MM.1S (cell line): ENCODE measurements at regions not wholly inside any gene's neighbourhood (a gene's known extent, or its start where the extent isn't known, plus 50 kb on each side); places are given as distances from the start of the nearest gene placed in this dataset.

Experiments used
- DNase-seq: peaks from one replicate; pipeline ENCODE4 v3.0.0-alpha.2; 2015
- H2AFZ ChIP-seq: fragments of 300-600 bp; sonication (generic); 2 replicates; pipeline ENCODE4 v1.6.0; 2016; ENCODE audit warnings: antibody characterized with exemption, low read length
- H3F3A ChIP-seq: fragments of 300-600 bp; sonication (generic); 2 replicates; pipeline ENCODE4 v1.6.1; 2016; ENCODE audit warnings: mild to moderate bottlenecking, antibody characterized with exemption, low read length, moderate library complexity, mixed read lengths; ENCODE audit not compliant: insufficient read depth
- H3K27ac ChIP-seq: fragments of 300-600 bp; sonication (generic); 2 replicates; pipeline ENCODE4 v1.5.1; 2016; ENCODE audit warnings: mild to moderate bottlenecking, low read length
- H3K27me3 ChIP-seq: fragments of 300-600 bp; sonication (generic); replicated peaks from 2 replicates; pipeline ENCODE4 v1.6.0; 2016; ENCODE audit warnings: low read length; ENCODE audit not compliant: insufficient read depth
- H3K36me3 ChIP-seq: fragments of 300-600 bp; sonication (generic); replicated peaks from 2 replicates; pipeline ENCODE4 v1.6.1; 2016; ENCODE audit warnings: mild to moderate bottlenecking, low read length, mixed read lengths; ENCODE audit not compliant: insufficient read depth
- H3K4me1 ChIP-seq: fragments of 300-600 bp; sonication (generic); 2 replicates; pipeline ENCODE4 v1.6.1; 2016; ENCODE audit warnings: low read length, mixed read lengths
- H3K4me2 ChIP-seq: fragments of 300-600 bp; sonication (generic); 2 replicates; pipeline ENCODE4 v1.6.0; 2016; ENCODE audit warnings: low read depth, low read length
- H3K4me3 ChIP-seq: fragments of 300-600 bp; sonication (generic); 2 replicates; pipeline ENCODE4 v1.5.1; 2016; ENCODE audit warnings: low read length, mixed read lengths
- H3K79me2 ChIP-seq: fragments of 300-600 bp; sonication (generic); 2 replicates; pipeline ENCODE4 v1.6.1; 2016; ENCODE audit warnings: mixed run types, low read length, mixed read lengths
- H3K9ac ChIP-seq: fragments of 300-600 bp; sonication (generic); 2 replicates; pipeline ENCODE4 v1.6.1; 2016; ENCODE audit warnings: low read length, mixed read lengths
- H3K9me2 ChIP-seq: fragments of 300-600 bp; sonication (generic); replicated peaks from 2 replicates; pipeline ENCODE4 v1.6.1; 2016; ENCODE audit warnings: mild to moderate bottlenecking, low read length, mixed read lengths; ENCODE audit not compliant: insufficient read depth
- H3K9me3 ChIP-seq: fragments of 300-600 bp; sonication (generic); replicated peaks from 2 replicates; pipeline ENCODE4 v1.6.1; 2016; ENCODE audit warnings: mild to moderate bottlenecking, low read length, mixed read lengths; ENCODE audit not compliant: insufficient read depth
- H4K20me1 ChIP-seq: fragments of 300-600 bp; sonication (generic); 2 replicates; pipeline ENCODE4 v1.6.1; 2016; ENCODE audit warnings: mild to moderate bottlenecking, low read length, moderate library complexity, mixed read lengths; ENCODE audit not compliant: insufficient read depth
- CTCF ChIP-seq: fragments of 300-600 bp; sonication (generic); IDR thresholded peaks from 2 replicates; pipeline ENCODE4 v1.5.1; 2016; ENCODE audit warnings: antibody characterized with exemption, low read length, mixed read lengths
- EZH2 ChIP-seq: fragments of 300-600 bp; sonication (generic); optimal IDR thresholded peaks from 2 replicates; pipeline ENCODE3; 2017; ENCODE audit warnings: low read depth, mild to moderate bottlenecking, antibody characterized with exemption, low read length, mixed read lengths
- EZH2phosphoT487 ChIP-seq: fragments of 300-600 bp; sonication (generic); IDR thresholded peaks from 2 replicates; pipeline ENCODE4 v1.6.1; 2018; ENCODE audit warnings: antibody characterized with exemption, low read length

GRCh38 chr14:48473944-48474343 lies 798.5 kb upstream of the MDGA2 start:
- Histone ChIP-seq H3K9me3 (no peaks in the 10 kb centered on the region), H3K9ac (no peak overlapping the region), H3K36me3 (no peaks in the 10 kb centered on the region), H3K4me1 (no peaks in the 10 kb centered on the region), H3K27ac (no peak overlapping the region), H3K27me3 (no peaks in the 10 kb centered on the region), H3K4me3 (no peak overlapping the region), H4K20me1 (no peaks in the 10 kb centered on the region), H3F3A (no peaks in the 10 kb centered on the region), H3K9me2 (no peaks in the 10 kb centered on the region), H3K79me2 (no peaks in the 10 kb centered on the region), H3K4me2 (no peak overlapping the region), H2AFZ (no peak overlapping the region)
- DNase-seq: no peak
- TF ChIP-seq EZH2 (no peak), EZH2phosphoT487 (no peak)

- H3K79me2 ChIP-seq: no peaks in the 10 kb centered on the region
- no peak overlapping the region for H3K27ac ChIP-seq
- TF ChIP-seq CTCF (no peak), EZH2 (no peak), EZH2phosphoT487 (no peak)
Observed at GRCh38 chr14:48456051-48456450, 780.6 kb upstream of the MDGA2 start.

GRCh38 chr14:48454887-48455286 lies 779.5 kb upstream of the MDGA2 start:
- Histone ChIP-seq H3K9ac (no peak overlapping the region), H3K9me2 (no peaks in the 10 kb centered on the region), H3K4me1 (no peaks in the 10 kb centered on the region), H3K36me3 (no peaks in the 10 kb centered on the region), H4K20me1 (no peaks in the 10 kb centered on the region), H3K27ac (no peak overlapping the region), H3F3A (no peaks in the 10 kb centered on the region), H2AFZ (no peak overlapping the region), H3K4me3 (no peak overlapping the region), H3K27me3 (no peaks in the 10 kb centered on the region), H3K79me2 (no peaks in the 10 kb centered on the region), H3K9me3 (no peaks in the 10 kb centered on the region), H3K4me2 (no peak overlapping the region)
- no peak for TF ChIP-seq EZH2
- no peak for TF ChIP-seq EZH2phosphoT487
- no peak for TF ChIP-seq CTCF
- DNase-seq: no peak

More at GRCh38 chr14:48456051-48456450, 780.6 kb upstream of the MDGA2 start:
- H3F3A ChIP-seq: no peaks in the 10 kb centered on the region
- H3K9me3 ChIP-seq: no peaks in the 10 kb centered on the region
- no peak overlapping the region for H3K4me2 ChIP-seq
- H2AFZ ChIP-seq: no peak overlapping the region
- H4K20me1 ChIP-seq: no peaks in the 10 kb centered on the region
- H3K36me3 ChIP-seq: no peaks in the 10 kb centered on the region
- no peak overlapping the region for H3K4me3 ChIP-seq
- no peaks in the 10 kb centered on the region for H3K27me3 ChIP-seq
- H3K9ac ChIP-seq: no peak overlapping the region
- no peak for DNase-seq
- H3K4me1 ChIP-seq: no peaks in the 10 kb centered on the region
- H3K9me2 ChIP-seq: no peaks in the 10 kb centered on the region

GRCh38 chr14:48452437-48452995 lies 777.1 kb upstream of the MDGA2 start:
- Histone ChIP-seq H3K9ac (no peak overlapping the region), H3K9me2 (no peaks in the 10 kb centered on the region), H3K9me3 (no peaks in the 10 kb centered on the region), H2AFZ (no peak overlapping the region), H3F3A (no peaks in the 10 kb centered on the region), H3K4me3 (no peak overlapping the region), H3K27ac (no peak overlapping the region), H3K36me3 (no peaks in the 10 kb centered on the region), H3K4me1 (no peaks in the 10 kb centered on the region), H3K27me3 (no peaks in the 10 kb centered on the region), H3K79me2 (no peaks in the 10 kb centered on the region), H3K4me2 (no peak overlapping the region), H4K20me1 (no peaks in the 10 kb centered on the region)
- DNase-seq: no peak
- TF ChIP-seq CTCF: no peak
- no peak for TF ChIP-seq EZH2
- TF ChIP-seq EZH2phosphoT487: no peak
